Spleen (tissue), 7 donors: ENCODE measurements at regions not wholly inside any gene's neighbourhood (a gene's known extent, or its start where the extent isn't known, plus 50 kb on each side); places are given as distances from the start of the nearest gene placed in this dataset.

Experiments used
- POLR2A ChIP-seq, 3 donors: fragments of 450-650 bp; IDR thresholded peaks; one replicate each; pipeline ENCODE4 v1.5.1; 2017; ENCODE audit warnings: antibody characterized with exemption in 3 of 3, mild to moderate bottlenecking in 1 of 3
- TF ChIP-seq, protein P1 (sequence below), 11 experiments: fragments of 200-600 bp in 7 of 11; fragments of 450-650 bp in 4 of 11; sonication (generic) in 4 of 11; IDR thresholded peaks in 8 of 11; conservative IDR thresholded peaks in 3 of 11; 1 replicate in 7 of 11; 2 replicates in 4 of 11; pipeline versions ENCODE4 v1.4.0 to v1.8.0; 2016 to 2021; ENCODE audit warnings: antibody characterized with exemption in 11 of 11, inconsistent platforms in 4 of 11, mild to moderate bottlenecking in 1 of 11
- donor health status: DM: no; HTN: no; CAD: no; lungs with moderate emphysema.
- donor health status: DM: no; HTN: no; CAD: no.
- donor health status: DM: no; HTN: no; CAD: no.

DNA sequence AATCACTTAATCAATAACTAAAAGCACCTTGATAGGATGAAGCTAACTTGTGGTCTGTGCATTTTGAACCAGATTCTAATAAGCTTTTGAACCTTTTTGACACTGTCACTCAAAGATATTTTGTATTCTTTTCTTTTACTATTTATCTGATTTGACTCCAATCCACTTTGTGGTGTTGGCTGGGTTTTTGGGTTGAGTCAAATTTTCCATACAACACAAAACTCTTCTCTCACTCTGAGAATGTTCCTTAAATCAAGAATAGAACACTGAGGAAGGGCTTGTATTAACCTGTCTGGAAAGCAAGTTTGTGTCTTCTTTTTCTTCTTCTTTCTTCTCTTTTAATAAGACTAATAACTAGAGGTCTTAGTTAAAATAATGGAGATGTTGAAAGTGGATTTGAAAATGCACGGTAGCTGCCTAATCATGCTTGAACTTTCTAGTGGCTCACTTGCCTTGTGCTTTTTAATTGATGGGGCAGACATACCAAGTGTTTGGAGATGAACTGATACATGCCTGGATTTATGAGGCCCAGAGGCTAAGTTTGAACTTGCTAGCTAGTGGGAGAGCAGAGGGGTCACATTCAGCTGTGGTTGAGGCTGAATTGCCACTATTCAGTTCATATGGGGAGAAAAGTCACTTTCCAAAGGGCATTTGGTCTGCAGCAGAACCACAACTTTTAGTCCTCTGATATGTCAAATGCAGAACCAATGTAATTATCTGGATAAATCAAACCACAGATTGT is 93.5 kb upstream of the PTHLH start:
- TF ChIP-seq, protein P1, sequence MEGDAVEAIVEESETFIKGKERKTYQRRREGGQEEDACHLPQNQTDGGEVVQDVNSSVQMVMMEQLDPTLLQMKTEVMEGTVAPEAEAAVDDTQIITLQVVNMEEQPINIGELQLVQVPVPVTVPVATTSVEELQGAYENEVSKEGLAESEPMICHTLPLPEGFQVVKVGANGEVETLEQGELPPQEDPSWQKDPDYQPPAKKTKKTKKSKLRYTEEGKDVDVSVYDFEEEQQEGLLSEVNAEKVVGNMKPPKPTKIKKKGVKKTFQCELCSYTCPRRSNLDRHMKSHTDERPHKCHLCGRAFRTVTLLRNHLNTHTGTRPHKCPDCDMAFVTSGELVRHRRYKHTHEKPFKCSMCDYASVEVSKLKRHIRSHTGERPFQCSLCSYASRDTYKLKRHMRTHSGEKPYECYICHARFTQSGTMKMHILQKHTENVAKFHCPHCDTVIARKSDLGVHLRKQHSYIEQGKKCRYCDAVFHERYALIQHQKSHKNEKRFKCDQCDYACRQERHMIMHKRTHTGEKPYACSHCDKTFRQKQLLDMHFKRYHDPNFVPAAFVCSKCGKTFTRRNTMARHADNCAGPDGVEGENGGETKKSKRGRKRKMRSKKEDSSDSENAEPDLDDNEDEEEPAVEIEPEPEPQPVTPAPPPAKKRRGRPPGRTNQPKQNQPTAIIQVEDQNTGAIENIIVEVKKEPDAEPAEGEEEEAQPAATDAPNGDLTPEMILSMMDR (IDR thresholded peaks at IDR 0.05 in 8 of 11, conservative IDR thresholded peaks at IDR 0.05 in 3 of 11), result no peak
- no peak for TF ChIP-seq POLR2A (IDR thresholded peaks at IDR 0.05)
